H1 (cell line): ENCODE measurements at regions not wholly inside any gene's neighbourhood (a gene's known extent, or its start where the extent isn't known, plus 50 kb on each side); places are given as distances from the start of the nearest gene placed in this dataset.

ENCODE experiments used
- CTCF ChIA-PET: fragments of 300-600 bp; sonication (Branson Sonifier 250); formaldehyde crosslinking; loops from one replicate; lab custom pipeline; 2021; ENCODE audit not compliant: partially characterized antibody; lab: Charles Lee
- POLR2A ChIA-PET: fragments of 300-600 bp; sonication (Branson Sonifier 250); formaldehyde crosslinking; loops from one replicate; lab custom pipeline; 2021; ENCODE audit warnings: inconsistent platforms; ENCODE audit not compliant: partially characterized antibody; lab: Charles Lee
- DNase-seq, 2 experiments: peaks; one replicate each; pipeline versions ENCODE4 v3.0.0 to v3.0.0-alpha.2; 2010 to 2022; ENCODE audit warnings: low spot score in 2 of 2, low read depth in 1 of 2, mixed read lengths in 1 of 2
- FAIRE-seq: peaks from 2 replicates; lab custom pipeline; 2011; peaks lifted over from hg19 to GRCh38; lab: Jason Lieb, UNC
- H2AFZ ChIP-seq: 2 replicates; pipeline ENCODE4 v1.8.1; 2012; ENCODE audit warnings: low read length, inconsistent platforms
- H2AK5ac ChIP-seq: 2 replicates; pipeline ENCODE4 v1.6.1; 2013; ENCODE audit warnings: low read depth, low read length
- H2BK120ac ChIP-seq: replicated peaks from 2 replicates; pipeline ENCODE3; 2013; ENCODE audit warnings: low read depth, low read length, inconsistent platforms
- H2BK12ac ChIP-seq: 2 replicates; pipeline ENCODE4 v1.6.1; 2013; ENCODE audit warnings: low read depth, low read length
- H2BK15ac ChIP-seq: 2 replicates; pipeline ENCODE4 v1.6.1; 2013; ENCODE audit warnings: low read length
- H2BK20ac ChIP-seq: 2 replicates; pipeline ENCODE4 v1.6.1; 2013; ENCODE audit warnings: low read length
- H2BK5ac ChIP-seq: 2 replicates; pipeline ENCODE4 v1.6.1; 2013; ENCODE audit warnings: low read depth, low read length
- H3K14ac ChIP-seq: 2 replicates; pipeline ENCODE4 v1.6.1; 2013; ENCODE audit warnings: inconsistent platforms; ENCODE audit not compliant: insufficient read length
- H3K18ac ChIP-seq: 2 replicates; pipeline ENCODE4 v1.6.1; 2013; ENCODE audit warnings: low read length; ENCODE audit errors: extremely low read depth
- H3K23ac ChIP-seq: 2 replicates; pipeline ENCODE4 v1.6.1; 2013; ENCODE audit warnings: inconsistent platforms; ENCODE audit not compliant: insufficient read length
- H3K23me2 ChIP-seq: 2 replicates; pipeline ENCODE4 v1.6.1; 2013; ENCODE audit warnings: low read depth, low read length
- H3K27ac ChIP-seq: 2 replicates; pipeline ENCODE4 v1.6.1; 2011; ENCODE audit warnings: low read depth, low read length, inconsistent platforms
- H3K27me3 ChIP-seq, 4 experiments: replicated peaks in 1 of 4; 1 replicate in 1 of 4; 2 replicates in 3 of 4; pipeline versions ENCODE4 v1.6.1 to v1.8.1; 2011 to 2013; ENCODE audit warnings: low read length in 3 of 4, mild to moderate bottlenecking in 3 of 4, inconsistent platforms in 2 of 4, mixed read lengths in 2 of 4, moderate library complexity in 1 of 4; ENCODE audit not compliant: control insufficient read depth in 3 of 4, insufficient read depth in 3 of 4; ENCODE audit errors: extremely low read depth in 1 of 4
- H3K36me3 ChIP-seq, 4 experiments: 2 replicates each; pipeline versions ENCODE4 v1.6.1 to v1.8.1; 2011 to 2013; ENCODE audit warnings: mild to moderate bottlenecking in 4 of 4, low read length in 3 of 4, moderate library complexity in 2 of 4, control low read depth in 1 of 4, inconsistent platforms in 1 of 4; ENCODE audit not compliant: insufficient read depth in 4 of 4, control insufficient read depth in 2 of 4
- H3K4ac ChIP-seq: replicated peaks from 2 replicates; pipeline ENCODE3; 2013; ENCODE audit warnings: low read length, low read depth, mixed read lengths, inconsistent platforms; ENCODE audit not compliant: insufficient read length
- H3K4me1 ChIP-seq, 4 experiments: replicated peaks in 1 of 4; 1 replicate in 1 of 4; 2 replicates in 3 of 4; pipeline versions ENCODE4 v1.6.1 to v1.8.1; 2011 to 2013; ENCODE audit warnings: low read length in 3 of 4, inconsistent platforms in 2 of 4, mixed read lengths in 1 of 4; ENCODE audit not compliant: insufficient read depth in 4 of 4, control insufficient read depth in 3 of 4
- H3K4me2 ChIP-seq, 2 experiments: 2 replicates each; pipeline versions ENCODE4 v1.6.1 to v1.8.1; 2011 to 2013; ENCODE audit warnings: low read depth in 2 of 2, low read length in 2 of 2, control low read depth in 1 of 2, inconsistent platforms in 1 of 2, mild to moderate bottlenecking in 1 of 2; ENCODE audit not compliant: insufficient read depth in 1 of 2
- H3K4me3 ChIP-seq, 4 experiments: fragments of 200-600, 300-600 bp in 1 of 4; sonication (generic), shearing (Covaris generic), sonication (Bioruptor Twin) in 1 of 4; 2 replicates each; pipeline versions ENCODE4 v1.5.1 to v1.8.1; 2011 to 2016; ENCODE audit warnings: low read length in 4 of 4, low read depth in 3 of 4, control low read depth in 2 of 4, inconsistent platforms in 2 of 4, mild to moderate bottlenecking in 2 of 4, mixed read lengths in 1 of 4, moderate library complexity in 1 of 4; ENCODE audit not compliant: insufficient read depth in 2 of 4; ENCODE audit errors: extremely low read depth in 1 of 4
- H3K56ac ChIP-seq: replicated peaks from 2 replicates; pipeline ENCODE3; 2013; ENCODE audit warnings: low read depth, mild to moderate bottlenecking, mixed read lengths, low read length, inconsistent platforms; ENCODE audit not compliant: insufficient read length
- H3K79me1 ChIP-seq: 2 replicates; pipeline ENCODE4 v1.6.1; 2013; ENCODE audit warnings: low read depth, low read length, control low read depth
- H3K79me2 ChIP-seq, 2 experiments: 2 replicates each; pipeline versions ENCODE4 v1.6.1 to v1.8.1; 2012 to 2013; ENCODE audit warnings: low read length in 2 of 2, mild to moderate bottlenecking in 2 of 2, inconsistent platforms in 1 of 2; ENCODE audit not compliant: insufficient read depth in 2 of 2, control insufficient read depth in 1 of 2
- H3K9ac ChIP-seq, 4 experiments: replicated peaks in 1 of 4; 1 replicate in 1 of 4; 2 replicates in 3 of 4; pipeline versions ENCODE4 v1.6.1 to v1.8.1; 2011 to 2013; ENCODE audit warnings: low read depth in 3 of 4, low read length in 3 of 4, control low read depth in 2 of 4, mild to moderate bottlenecking in 2 of 4, moderate library complexity in 2 of 4, inconsistent platforms in 1 of 4; ENCODE audit errors: extremely low read depth in 1 of 4
- H3K9me3 ChIP-seq, 2 experiments: 2 replicates each; pipeline versions ENCODE4 v1.6.1 to v1.8.1; 2012 to 2013; ENCODE audit warnings: mild to moderate bottlenecking in 2 of 2, moderate library complexity in 2 of 2, control low read depth in 1 of 2, inconsistent platforms in 1 of 2, low read depth in 1 of 2, low read length in 1 of 2, mixed read lengths in 1 of 2; ENCODE audit not compliant: insufficient read depth in 2 of 2
- H4K20me1 ChIP-seq, 2 experiments: replicated peaks in 1 of 2; 2 replicates each; pipeline versions ENCODE3 to v1.8.1; 2011 to 2013; ENCODE audit warnings: inconsistent platforms in 2 of 2, low read length in 2 of 2, mild to moderate bottlenecking in 1 of 2; ENCODE audit not compliant: insufficient read depth in 2 of 2, control insufficient read depth in 1 of 2
- H4K5ac ChIP-seq: 2 replicates; pipeline ENCODE4 v1.6.1; 2013; ENCODE audit warnings: low read length, low read depth, mixed read lengths, inconsistent platforms; ENCODE audit not compliant: insufficient read length
- H4K8ac ChIP-seq: 2 replicates; pipeline ENCODE4 v1.8.0; 2013; ENCODE audit warnings: mild to moderate bottlenecking, moderate library complexity, low read length, inconsistent platforms; ENCODE audit not compliant: insufficient read depth; ENCODE audit errors: extremely low read depth
- H4K91ac ChIP-seq: replicated peaks from 2 replicates; pipeline ENCODE3; 2013; ENCODE audit warnings: low read length, mixed read lengths, inconsistent platforms; ENCODE audit not compliant: insufficient read length
- CEBPB ChIP-seq: IDR thresholded peaks from 2 replicates; pipeline ENCODE4 v1.6.1; 2012; ENCODE audit warnings: low read depth, low read length
- RAD21 ChIP-seq, 2 experiments: IDR thresholded peaks in 1 of 2; conservative IDR thresholded peaks in 1 of 2; 2 replicates each; pipeline ENCODE4 v1.6.1; 2011; ENCODE audit warnings: low read depth in 2 of 2, low read length in 2 of 2, improper control_type of control experiment in 1 of 2, inconsistent platforms in 1 of 2, mild to moderate bottlenecking in 1 of 2, moderate library complexity in 1 of 2
- YY1 ChIP-seq: IDR thresholded peaks from 2 replicates; pipeline ENCODE4 v1.6.1; 2011; ENCODE audit warnings: low read depth, mild to moderate bottlenecking, low read length
- WGBS, 2 experiments: shearing (Covaris generic) in 1 of 2; methylation state at CpG; one replicate each; pipeline versions ENCODE4 v1.1.6 to v1.1.7; 2013 to 2015; ENCODE audit warnings: low lambda C conversion rate in 2 of 2, mixed read lengths in 2 of 2, inconsistent platforms in 1 of 2, low coverage in 1 of 2, missing lambda C conversion rate in 1 of 2; ENCODE audit not compliant: insufficient replicate concordance in 2 of 2, insufficient coverage in 1 of 2, insufficient read length in 1 of 2; ENCODE audit errors: extremely low coverage in 1 of 2, missing lambda C conversion rate in 1 of 2; 5-methylcytosine and 5-hydroxymethylcytosine counted together

GRCh38 chr5:112628214-112628980, 109.3 kb upstream of the APC start:
- H3K23me2 ChIP-seq, result no peaks in the 10 kb centered on the region
- no peak overlapping the region for H2BK15ac ChIP-seq
- no peaks in the 10 kb centered on the region for H4K20me1 ChIP-seq
- H3K4me2 ChIP-seq, result peak overlapping the region; percentile 1 to 16; a peak in 3 of 4 replicates
- no peak overlapping the region for H2BK12ac ChIP-seq
- no peak overlapping the region for H4K5ac ChIP-seq
- H3K79me2 ChIP-seq, result no peaks in the 10 kb centered on the region
- no peaks in the 10 kb centered on the region; a peak in 1 of 7 replicates for H3K27me3 ChIP-seq
- no peak overlapping the region for H2AK5ac ChIP-seq
- no peak for DNase-seq
- H3K18ac ChIP-seq, result no peak overlapping the region
- 52% methylated on average over 6 of the region's 6 CpGs; no CpG with 5 or more reads in 1 of the 2 experiments for WGBS, 2 experiments
- H3K56ac ChIP-seq, result no peak overlapping the region
- H3K36me3 ChIP-seq, result no peaks in the 10 kb centered on the region
- no peak overlapping the region for H2BK20ac ChIP-seq
- H3K23ac ChIP-seq, result no peak overlapping the region
- no peak overlapping the region for H2BK5ac ChIP-seq
- no peak overlapping the region for H3K14ac ChIP-seq
- CTCF ChIA-PET, result interaction anchor here (1.1 to 1.9 kb wide), 3 partner anchors 16 to 129 kb away, joined by 3 to 5 read pairs (median 4); no protein-coding TSS in a partner anchor
- FAIRE-seq, result peak; percentile 72
- H2BK120ac ChIP-seq, result no peak overlapping the region
- no peaks in the 10 kb centered on the region for H3K79me1 ChIP-seq
- H3K9ac ChIP-seq, result no peak overlapping the region
- no peak overlapping the region for H4K91ac ChIP-seq
- H3K27ac ChIP-seq, result no peak overlapping the region
- POLR2A ChIA-PET, result no interaction called here
- peak overlapping the region; percentile 82 for H2AFZ ChIP-seq
- H3K4ac ChIP-seq, result no peak overlapping the region
- no peak overlapping the region for H3K4me3 ChIP-seq
- H3K4me1 ChIP-seq, result peaks cover 2 to 9% (median 6%) of the 10 kb centered on the region in 4 experiments; a peak in 4 of 7 replicates
- no peaks in the 10 kb centered on the region for H3K9me3 ChIP-seq
- no peak overlapping the region for H4K8ac ChIP-seq
- TF ChIP-seq YY1, result no peak
- no peak for TF ChIP-seq RAD21 (IDR thresholded peaks at IDR 0.05 in 1 of 2, conservative IDR thresholded peaks at IDR 0.05 in 1 of 2; ENCODE audit: low read depth in 2 of 2, low read length in 2 of 2)
- TF ChIP-seq CEBPB, result no peak
